IPS-20b (cell line): ENCODE measurements at regions not wholly inside any gene's neighbourhood (a gene's known extent, or its start where the extent isn't known, plus 50 kb on each side); places are given as distances from the start of the nearest gene placed in this dataset.

Experiments used
- H3K27ac ChIP-seq: one replicate; pipeline ENCODE4 v1.5.1; 2013; ENCODE audit warnings: low read length
- H3K27me3 ChIP-seq: 2 replicates; pipeline ENCODE4 v1.6.1; 2013; ENCODE audit warnings: mild to moderate bottlenecking, low read length, inconsistent platforms; ENCODE audit not compliant: insufficient read depth
- H3K36me3 ChIP-seq: 2 replicates; pipeline ENCODE4 v1.6.1; 2013; ENCODE audit warnings: low read depth, mild to moderate bottlenecking, inconsistent platforms, low read length, moderate library complexity; ENCODE audit not compliant: insufficient read depth
- H3K4me1 ChIP-seq: 2 replicates; pipeline ENCODE4 v1.6.1; 2013; ENCODE audit warnings: mild to moderate bottlenecking, control low read depth, inconsistent platforms, low read length, moderate library complexity; ENCODE audit not compliant: insufficient read depth
- H3K4me3 ChIP-seq: 2 replicates; pipeline ENCODE4 v1.5.1; 2013; ENCODE audit warnings: mild to moderate bottlenecking, low read length, inconsistent platforms
- H3K9ac ChIP-seq: 2 replicates; pipeline ENCODE4 v1.6.1; 2013; ENCODE audit warnings: low read depth, mild to moderate bottlenecking, inconsistent platforms, low read length, moderate library complexity
- H3K9me3 ChIP-seq: 2 replicates; pipeline ENCODE4 v1.6.1; 2013; ENCODE audit warnings: mild to moderate bottlenecking, low read depth, low read length, inconsistent platforms; ENCODE audit not compliant: insufficient read depth

GRCh38 chr2:160932960-160933359 is 227.3 kb upstream of the TANK start:
- no peak overlapping the region for H3K9ac ChIP-seq
- H3K4me3 ChIP-seq, result no peak overlapping the region
- no peaks in the 10 kb centered on the region for H3K4me1 ChIP-seq
- H3K27me3 ChIP-seq, result no peaks in the 10 kb centered on the region
- no peak overlapping the region for H3K27ac ChIP-seq
- H3K9me3 ChIP-seq, result no peaks in the 10 kb centered on the region
- no peaks in the 10 kb centered on the region for H3K36me3 ChIP-seq

GRCh38 chr2:160934263-160934662 is 226.0 kb upstream of the TANK start:
- Histone ChIP-seq H3K27ac (no peak overlapping the region), H3K9me3 (no peaks in the 10 kb centered on the region), H3K36me3 (no peaks in the 10 kb centered on the region), H3K4me3 (no peak overlapping the region), H3K27me3 (no peaks in the 10 kb centered on the region), H3K9ac (no peak overlapping the region), H3K4me1 (no peaks in the 10 kb centered on the region)

- Histone ChIP-seq H3K9ac (no peak overlapping the region), H3K4me3 (no peak overlapping the region), H3K27me3 (no peaks in the 10 kb centered on the region), H3K4me1 (no peaks in the 10 kb centered on the region; the same call in 1 of the 2 replicates), H3K27ac (no peak overlapping the region), H3K9me3 (no peaks in the 10 kb centered on the region), H3K36me3 (no peaks in the 10 kb centered on the region)
These were observed 225.2 kb upstream of the TANK start for GRCh38 chr2:160934991-160935390.

- no peak overlapping the region for H3K4me3 ChIP-seq
- no peak overlapping the region for H3K27ac ChIP-seq
- H3K9me3 ChIP-seq, result no peaks in the 10 kb centered on the region
- H3K4me1 ChIP-seq, result no peaks in the 10 kb centered on the region; the same call in 1 of the 2 replicates
- no peaks in the 10 kb centered on the region for H3K27me3 ChIP-seq
- H3K36me3 ChIP-seq, result no peaks in the 10 kb centered on the region
- no peak overlapping the region for H3K9ac ChIP-seq
These were observed 224.0 kb upstream of the TANK start for GRCh38 chr2:160936044-160936806.

GRCh38 chr2:160940271-160940670 is 220.0 kb upstream of the TANK start:
- Histone ChIP-seq H3K27me3 (no peaks in the 10 kb centered on the region), H3K4me1 (peaks cover 6% of the 10 kb centered on the region; the same call in 1 of the 2 replicates), H3K36me3 (no peaks in the 10 kb centered on the region), H3K9ac (no peak overlapping the region), H3K9me3 (no peaks in the 10 kb centered on the region), H3K4me3 (no peak overlapping the region), H3K27ac (no peak overlapping the region)

- Histone ChIP-seq H3K36me3 (no peaks in the 10 kb centered on the region), H3K4me1 (peaks cover 6% of the 10 kb centered on the region; the same call in 1 of the 2 replicates), H3K9ac (no peak overlapping the region), H3K9me3 (no peaks in the 10 kb centered on the region), H3K27me3 (no peaks in the 10 kb centered on the region), H3K4me3 (no peak overlapping the region), H3K27ac (no peak overlapping the region)
These were observed 219.5 kb upstream of the TANK start for GRCh38 chr2:160940699-160941098.

GRCh38 chr2:160941290-160941846 is 218.9 kb upstream of the TANK start:
- Histone ChIP-seq H3K9ac (no peak overlapping the region), H3K36me3 (no peaks in the 10 kb centered on the region), H3K9me3 (no peaks in the 10 kb centered on the region), H3K4me1 (peaks cover 6% of the 10 kb centered on the region; the same call in 1 of the 2 replicates), H3K27me3 (no peaks in the 10 kb centered on the region), H3K27ac (no peak overlapping the region), H3K4me3 (no peak overlapping the region)

GRCh38 chr2:160942476-160943142 is 217.6 kb upstream of the TANK start:
- Histone ChIP-seq H3K4me3 (peak overlapping the region; percentile 28; the same call in 1 of the 2 replicates), H3K9me3 (no peaks in the 10 kb centered on the region), H3K9ac (no peak overlapping the region), H3K27ac (no peak overlapping the region), H3K4me1 (peaks cover 6% of the 10 kb centered on the region; the same call in 1 of the 2 replicates), H3K27me3 (no peaks in the 10 kb centered on the region), H3K36me3 (no peaks in the 10 kb centered on the region)

GRCh38 chr2:160943414-160943813 is 216.8 kb upstream of the TANK start:
- Histone ChIP-seq H3K27ac (no peak overlapping the region), H3K36me3 (no peaks in the 10 kb centered on the region), H3K4me1 (peaks cover 6% of the 10 kb centered on the region; the same call in 1 of the 2 replicates), H3K27me3 (no peaks in the 10 kb centered on the region), H3K9me3 (no peaks in the 10 kb centered on the region), H3K4me3 (no peak overlapping the region), H3K9ac (no peak overlapping the region)

- no peak overlapping the region for H3K4me3 ChIP-seq
- no peak overlapping the region for H3K27ac ChIP-seq
- H3K9ac ChIP-seq, result no peak overlapping the region
- H3K36me3 ChIP-seq, result no peaks in the 10 kb centered on the region
- no peaks in the 10 kb centered on the region for H3K4me1 ChIP-seq
- no peaks in the 10 kb centered on the region for H3K27me3 ChIP-seq
- no peaks in the 10 kb centered on the region for H3K9me3 ChIP-seq
These were observed 207.6 kb upstream of the TANK start for GRCh38 chr2:160952464-160953254.

GRCh38 chr2:160955578-160955977 is 204.7 kb upstream of the TANK start:
- Histone ChIP-seq H3K27me3 (no peaks in the 10 kb centered on the region), H3K9me3 (no peaks in the 10 kb centered on the region), H3K4me3 (no peak overlapping the region), H3K36me3 (no peaks in the 10 kb centered on the region), H3K4me1 (no peaks in the 10 kb centered on the region), H3K9ac (no peak overlapping the region), H3K27ac (no peak overlapping the region)
